Type B pancreatic cell (in vitro differentiated cells): ENCODE measurements at regions not wholly inside any gene's neighbourhood (a gene's known extent, or its start where the extent isn't known, plus 50 kb on each side); places are given as distances from the start of the nearest gene placed in this dataset.
"Not testable (repeated sequence)": the region's sequence is repeated elsewhere in the genome, so short reads cannot be mapped to it uniquely, and the experiment has no call there.

Experiments used
- DNase-seq: peaks from one replicate; pipeline ENCODE4 v3.0.0; 2021; ENCODE audit warnings: mixed read lengths; ENCODE audit not compliant: unreplicated experiment; ENCODE audit errors: extremely low spot score
- H3K27ac Mint-ChIP-seq: 2 replicates; pipeline ENCODE4 v1.8.0; 2021; ENCODE audit warnings: mild to moderate bottlenecking, mixed read lengths
- H3K27me3 Mint-ChIP-seq: 2 replicates; pipeline ENCODE4 v1.8.0; 2021; ENCODE audit warnings: mixed read lengths
- H3K36me3 Mint-ChIP-seq: 2 replicates; pipeline ENCODE4 v1.8.0; 2021; ENCODE audit warnings: mixed read lengths
- H3K4me1 Mint-ChIP-seq: one replicate; pipeline ENCODE4 v1.8.0; 2021; ENCODE audit warnings: mixed read lengths; ENCODE audit not compliant: unreplicated experiment
- H3K4me3 Mint-ChIP-seq: 2 replicates; pipeline ENCODE4 v1.8.0; 2021; ENCODE audit warnings: mild to moderate bottlenecking, mixed read lengths
- H3K9me3 Mint-ChIP-seq: 2 replicates; pipeline ENCODE4 v1.8.0; 2021; ENCODE audit warnings: mixed read lengths
- CTCF ChIP-seq: fragments of 200-600 bp; sonication (generic); conservative IDR thresholded peaks from 2 replicates; pipeline ENCODE4 v1.5.0; 2021; ENCODE audit warnings: antibody characterized with exemption, mild to moderate bottlenecking

- no peak for TF ChIP-seq CTCF
- no peaks in the 10 kb centered on the region for H3K36me3 Mint-ChIP-seq
- H3K4me1 Mint-ChIP-seq: no peaks in the 10 kb centered on the region
- no peak overlapping the region for H3K27ac Mint-ChIP-seq
- peaks cover 17% of the 10 kb centered on the region for H3K9me3 Mint-ChIP-seq
- no peaks in the 10 kb centered on the region for H3K27me3 Mint-ChIP-seq
- DNase-seq: no peak
- H3K4me3 Mint-ChIP-seq: no peak overlapping the region
Observed at GRCh38 chr6:140192018-140192417, 817.6 kb upstream of the CITED2 start.

- H3K4me3 Mint-ChIP-seq, H3K4me1 Mint-ChIP-seq, H3K36me3 Mint-ChIP-seq, H3K9me3 Mint-ChIP-seq, DNase-seq, H3K27ac Mint-ChIP-seq, H3K27me3 Mint-ChIP-seq: not testable (repeated sequence)
Observed at GRCh38 chr6:140189263-140189662, 814.8 kb upstream of the CITED2 start.

- no peak overlapping the region for H3K4me3 Mint-ChIP-seq
- H3K9me3 Mint-ChIP-seq: peaks cover 5% of the 10 kb centered on the region
- TF ChIP-seq CTCF: no peak
- H3K27me3 Mint-ChIP-seq: no peaks in the 10 kb centered on the region
- DNase-seq: no peak
- peaks cover 5% of the 10 kb centered on the region for H3K4me1 Mint-ChIP-seq
- no peaks in the 10 kb centered on the region for H3K36me3 Mint-ChIP-seq
- no peak overlapping the region for H3K27ac Mint-ChIP-seq
Observed at GRCh38 chr6:140185991-140186390, 811.5 kb upstream of the CITED2 start.

GRCh38 chr6:140183881-140184280 is 809.4 kb upstream of the CITED2 start:
- no peak for DNase-seq
- Mint-ChIP-seq H3K4me3 (no peak overlapping the region), H3K36me3 (no peaks in the 10 kb centered on the region), H3K4me1 (peaks cover 5% of the 10 kb centered on the region), H3K9me3 (peaks cover 5% of the 10 kb centered on the region), H3K27me3 (no peaks in the 10 kb centered on the region), H3K27ac (no peak overlapping the region)
- no peak for TF ChIP-seq CTCF

GRCh38 chr6:140182821-140183220 is 808.4 kb upstream of the CITED2 start:
- H3K9me3 Mint-ChIP-seq: peaks cover 5% of the 10 kb centered on the region
- no peak overlapping the region for H3K4me3 Mint-ChIP-seq
- DNase-seq: no peak
- no peaks in the 10 kb centered on the region for H3K27me3 Mint-ChIP-seq
- peaks cover 5% of the 10 kb centered on the region for H3K4me1 Mint-ChIP-seq
- no peak overlapping the region for H3K27ac Mint-ChIP-seq
- TF ChIP-seq CTCF: no peak
- H3K36me3 Mint-ChIP-seq: no peaks in the 10 kb centered on the region

GRCh38 chr6:140181876-140182275 is 807.4 kb upstream of the CITED2 start:
- H3K36me3 Mint-ChIP-seq: no peaks in the 10 kb centered on the region
- no peak for TF ChIP-seq CTCF
- H3K4me3 Mint-ChIP-seq: no peak overlapping the region
- no peak for DNase-seq
- peaks cover 5% of the 10 kb centered on the region for H3K4me1 Mint-ChIP-seq
- H3K27me3 Mint-ChIP-seq: no peaks in the 10 kb centered on the region
- H3K9me3 Mint-ChIP-seq: no peaks in the 10 kb centered on the region
- no peak overlapping the region for H3K27ac Mint-ChIP-seq
